Superior temporal gyrus (tissue), 1 donor: ENCODE measurements at regions not wholly inside any gene's neighbourhood (a gene's known extent, or its start where the extent isn't known, plus 50 kb on each side); places are given as distances from the start of the nearest gene placed in this dataset.
"Not testable (repeated sequence)": the region's sequence is repeated elsewhere in the genome, so short reads cannot be mapped to it uniquely, and the experiment has no call there.

ENCODE experiments used
- DNase-seq: peaks from one replicate; pipeline ENCODE4 v3.0.0-alpha.2; 2016; ENCODE audit errors: extremely low spot score

- peak; percentile 80 for DNase-seq
Observed at GRCh38 chr7:142603870-142604448, 145.3 kb upstream of the PRSS1 start.

- DNase-seq = no peak
Observed at GRCh38 chr7:142602756-142603155, 146.5 kb upstream of the PRSS1 start.

GRCh38 chr7:142602183-142602582 lies 147.1 kb upstream of the PRSS1 start:
- no peak for DNase-seq

GRCh38 chr7:142598297-142598696 lies 151.0 kb upstream of the PRSS1 start:
- DNase-seq = no peak

GRCh38 chr7:142597547-142597946 lies 151.7 kb upstream of the PRSS1 start:
- DNase-seq = no peak

- DNase-seq = no peak
Observed at GRCh38 chr7:142595816-142596516, 153.3 kb upstream of the PRSS1 start.

GRCh38 chr7:142594078-142594477 lies 155.2 kb upstream of the PRSS1 start:
- no peak for DNase-seq

GRCh38 chr7:142593106-142593505 lies 156.2 kb upstream of the PRSS1 start:
- DNase-seq = no peak

- DNase-seq = no peak
Observed at GRCh38 chr7:142592664-142593063, 156.6 kb upstream of the PRSS1 start.

GRCh38 chr7:142592231-142592630 lies 157.0 kb upstream of the PRSS1 start:
- DNase-seq = no peak

- no peak for DNase-seq
Observed at GRCh38 chr7:142590830-142591457, 158.3 kb upstream of the PRSS1 start.

- DNase-seq = no peak
Observed at GRCh38 chr7:142590077-142590476, 159.2 kb upstream of the PRSS1 start.

- peak; percentile 42 for DNase-seq
Observed at GRCh38 chr7:142587578-142588191, 161.6 kb upstream of the PRSS1 start.

- no peak for DNase-seq
Observed at GRCh38 chr7:142586611-142587010, 162.7 kb upstream of the PRSS1 start.

GRCh38 chr7:142585425-142585824 lies 163.8 kb upstream of the PRSS1 start:
- no peak for DNase-seq

GRCh38 chr7:142584765-142585164 lies 164.5 kb upstream of the PRSS1 start:
- DNase-seq = no peak

GRCh38 chr7:142583446-142583845 lies 165.8 kb upstream of the PRSS1 start:
- DNase-seq = no peak

GRCh38 chr7:142582351-142582750 lies 166.9 kb upstream of the PRSS1 start:
- no peak for DNase-seq

GRCh38 chr7:142581341-142581740 lies 167.9 kb upstream of the PRSS1 start:
- no peak for DNase-seq

- DNase-seq = no peak
Observed at GRCh38 chr7:142579946-142580345, 169.3 kb upstream of the PRSS1 start.

GRCh38 chr7:142575351-142575750 lies 173.9 kb upstream of the PRSS1 start:
- not testable (repeated sequence) for DNase-seq

GRCh38 chr7:142571581-142571980 lies 177.7 kb upstream of the PRSS1 start:
- DNase-seq = no peak

GRCh38 chr7:142569851-142570250 lies 179.4 kb upstream of the PRSS1 start:
- DNase-seq = no peak
